Keratinocyte (primary cell): ENCODE measurements at regions not wholly inside any gene's neighbourhood (a gene's known extent, or its start where the extent isn't known, plus 50 kb on each side); places are given as distances from the start of the nearest gene placed in this dataset.

Source experiments
- CTCF ChIP-seq, 3 experiments: IDR thresholded peaks in 1 of 3; conservative IDR thresholded peaks in 1 of 3; optimal IDR thresholded peaks in 1 of 3; 2 replicates in 2 of 3; 3 replicates in 1 of 3; pipeline versions ENCODE3 to v1.5.1; 2011; ENCODE audit warnings: low read length in 3 of 3, mild to moderate bottlenecking in 3 of 3, moderate library complexity in 2 of 3, control low read depth in 1 of 3, inconsistent platforms in 1 of 3; ENCODE audit not compliant: insufficient read depth in 2 of 3; ENCODE audit errors: extremely low read depth in 1 of 3
- EZH2 ChIP-seq: IDR thresholded peaks from one replicate; pipeline ENCODE4 v1.6.1; 2012; ENCODE audit warnings: inconsistent platforms, mild to moderate bottlenecking, low read length, moderate library complexity

GRCh38 chr5:52626312-52626711 is 161.4 kb upstream of the ITGA1 start:
- no peak for TF ChIP-seq CTCF (optimal IDR thresholded peaks at IDR 0.05 in 1 of 3, IDR thresholded peaks at IDR 0.05 in 1 of 3, conservative IDR thresholded peaks at IDR 0.05 in 1 of 3; ENCODE audit: extremely low read depth in 1 of 3, insufficient read depth in 2 of 3, low read length in 3 of 3)
- TF ChIP-seq EZH2: no peak
